VCaP (cell line): ENCODE measurements at regions not wholly inside any gene's neighbourhood (a gene's known extent, or its start where the extent isn't known, plus 50 kb on each side); places are given as distances from the start of the nearest gene placed in this dataset.
"Not testable (repeated sequence)": the region's sequence is repeated elsewhere in the genome, so short reads cannot be mapped to it uniquely, and the experiment has no call there.

ENCODE experiments used
- H3K27ac ChIP-seq: fragments of 450-650 bp; 2 replicates; pipeline ENCODE4 v1.5.1; 2017
- TF ChIP-seq, protein P1 (sequence below): fragments of 450-650 bp; conservative IDR thresholded peaks from 2 replicates; pipeline ENCODE4 v1.5.1; 2017; ENCODE audit warnings: mild to moderate bottlenecking, moderate library complexity

- no peak overlapping the region for H3K27ac ChIP-seq
- TF ChIP-seq, protein P1, sequence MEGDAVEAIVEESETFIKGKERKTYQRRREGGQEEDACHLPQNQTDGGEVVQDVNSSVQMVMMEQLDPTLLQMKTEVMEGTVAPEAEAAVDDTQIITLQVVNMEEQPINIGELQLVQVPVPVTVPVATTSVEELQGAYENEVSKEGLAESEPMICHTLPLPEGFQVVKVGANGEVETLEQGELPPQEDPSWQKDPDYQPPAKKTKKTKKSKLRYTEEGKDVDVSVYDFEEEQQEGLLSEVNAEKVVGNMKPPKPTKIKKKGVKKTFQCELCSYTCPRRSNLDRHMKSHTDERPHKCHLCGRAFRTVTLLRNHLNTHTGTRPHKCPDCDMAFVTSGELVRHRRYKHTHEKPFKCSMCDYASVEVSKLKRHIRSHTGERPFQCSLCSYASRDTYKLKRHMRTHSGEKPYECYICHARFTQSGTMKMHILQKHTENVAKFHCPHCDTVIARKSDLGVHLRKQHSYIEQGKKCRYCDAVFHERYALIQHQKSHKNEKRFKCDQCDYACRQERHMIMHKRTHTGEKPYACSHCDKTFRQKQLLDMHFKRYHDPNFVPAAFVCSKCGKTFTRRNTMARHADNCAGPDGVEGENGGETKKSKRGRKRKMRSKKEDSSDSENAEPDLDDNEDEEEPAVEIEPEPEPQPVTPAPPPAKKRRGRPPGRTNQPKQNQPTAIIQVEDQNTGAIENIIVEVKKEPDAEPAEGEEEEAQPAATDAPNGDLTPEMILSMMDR: no peak
Observed at GRCh38 chr14:37797675-37798074, 202.2 kb downstream of the TTC6 start.

DNA sequence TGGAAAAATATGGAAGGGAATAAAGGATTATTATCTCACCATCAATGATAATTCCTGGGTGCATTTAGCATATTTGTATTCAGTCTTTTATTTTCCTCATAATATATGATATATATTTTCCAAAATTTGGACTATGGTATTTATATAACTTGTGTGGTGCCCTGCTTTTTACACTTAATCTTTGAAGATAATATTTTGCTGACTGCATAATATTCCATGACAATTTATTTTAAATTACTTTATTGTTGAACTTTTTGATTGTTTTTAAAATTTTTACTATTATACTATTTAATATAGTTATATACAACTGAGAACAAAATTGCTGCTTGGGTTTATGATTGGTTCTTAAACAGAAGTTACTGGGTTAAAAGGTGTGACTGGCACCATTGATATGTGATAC, 212.3 kb downstream of the TTC6 start:
- TF ChIP-seq, protein P1: no peak
- H3K27ac ChIP-seq: no peak overlapping the region

DNA sequence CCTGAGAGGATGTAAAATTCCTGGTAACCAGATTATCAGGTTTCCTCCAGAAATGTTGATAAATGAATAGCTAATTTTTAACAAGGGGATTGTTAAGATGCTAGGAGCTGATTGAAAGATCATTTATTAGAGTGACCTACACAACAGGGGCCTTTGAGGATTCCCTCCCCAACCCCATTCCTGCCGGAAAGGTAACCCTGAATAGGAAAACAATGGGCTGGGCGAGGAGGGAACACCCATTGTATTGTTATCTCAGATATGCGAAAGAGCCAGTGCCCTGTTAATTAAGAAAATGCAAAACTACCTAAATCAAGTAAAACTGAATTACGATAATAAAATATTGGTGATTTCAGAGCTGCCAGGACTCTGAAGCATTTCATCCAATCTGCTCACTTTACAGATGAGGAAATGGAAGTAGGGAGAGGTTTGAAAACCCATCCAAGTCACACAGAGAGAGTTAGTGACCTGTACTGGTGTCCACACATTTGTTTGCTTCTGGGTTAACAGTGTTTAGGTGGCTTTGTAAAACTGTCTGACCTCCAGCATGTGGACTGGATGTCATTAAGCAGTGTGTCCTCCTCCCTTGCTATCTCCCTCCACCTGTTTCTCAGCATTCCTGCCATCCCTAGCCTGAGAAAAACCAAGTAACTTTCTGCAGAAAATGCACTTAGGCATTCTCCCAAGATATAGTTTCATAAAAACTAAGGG, 214.8 kb downstream of the TTC6 start:
- TF ChIP-seq, protein P1: no peak
- H3K27ac ChIP-seq: peak overlapping the region; percentile 39; the same call in 1 of the 2 replicates

- TF ChIP-seq, protein P1: no peak
- H3K27ac ChIP-seq: no peak overlapping the region
Observed at GRCh38 chr14:37813732-37814131, 218.3 kb downstream of the TTC6 start.

- TF ChIP-seq, protein P1: no peak
- H3K27ac ChIP-seq: no peak overlapping the region
Observed at GRCh38 chr14:37816135-37816534, 220.7 kb downstream of the TTC6 start.

GRCh38 chr14:37816743-37817295, 221.4 kb downstream of the TTC6 start:
- H3K27ac ChIP-seq: no peak overlapping the region
- TF ChIP-seq, protein P1: no peak

DNA sequence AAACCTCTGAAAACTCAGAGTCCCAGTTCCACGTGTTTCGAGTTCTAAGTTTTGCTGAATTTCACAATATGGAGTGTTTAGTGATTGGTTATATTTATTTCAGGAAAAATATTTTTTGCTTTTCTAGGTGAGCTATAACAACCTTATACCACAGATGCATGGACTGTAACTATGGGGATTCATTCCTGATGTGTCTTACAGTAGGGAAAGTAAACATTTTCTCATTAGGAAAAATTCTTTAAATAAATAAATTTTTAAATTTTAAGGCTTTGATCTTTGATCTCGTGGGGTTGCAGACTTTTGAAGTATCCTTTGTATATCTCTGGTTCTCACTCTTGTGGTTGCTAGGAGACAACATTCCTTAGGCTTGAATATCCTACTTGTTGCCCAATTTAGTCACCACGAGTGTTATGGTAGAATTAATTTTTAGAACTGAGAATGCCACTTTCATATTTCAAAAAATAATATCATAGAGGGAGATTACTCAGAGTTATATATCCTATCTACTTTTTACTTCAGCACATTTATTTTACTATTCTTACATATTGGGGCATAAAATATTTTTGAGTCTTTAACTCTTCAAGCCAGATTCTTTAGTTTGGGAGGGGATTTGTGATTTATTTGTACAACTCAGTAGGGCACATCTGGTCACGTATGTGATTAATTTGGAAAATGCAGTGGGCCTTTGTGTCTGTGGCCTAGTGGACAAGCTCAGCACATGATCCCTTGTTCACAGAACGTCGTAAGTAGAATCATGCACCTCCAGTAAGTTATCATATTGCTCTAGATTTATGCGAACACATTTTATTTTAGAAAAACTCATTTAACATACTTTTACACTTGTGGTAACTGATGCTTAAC, 224.0 kb downstream of the TTC6 start:
- H3K27ac ChIP-seq: no peak overlapping the region
- TF ChIP-seq, protein P1: no peak

DNA sequence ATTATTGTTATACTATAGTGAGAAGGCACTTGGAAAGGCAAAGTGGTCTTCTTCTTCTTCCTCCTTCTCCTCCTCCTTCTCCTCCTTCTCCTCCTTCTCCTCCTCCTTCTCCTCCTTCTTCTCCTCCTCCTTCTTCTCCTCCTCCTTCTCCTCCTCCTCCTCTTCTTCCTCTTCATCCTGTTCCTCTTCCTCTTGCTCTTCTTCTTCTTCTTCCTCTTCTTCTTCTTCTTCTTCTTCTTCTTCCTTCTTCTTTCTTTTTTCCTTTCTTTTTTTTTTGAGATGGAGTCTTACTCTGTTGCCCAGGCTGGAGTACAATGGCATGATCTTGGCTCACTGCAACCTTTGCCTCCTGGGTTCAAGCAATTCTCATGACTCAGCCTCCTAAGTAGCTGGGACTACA, 225.4 kb downstream of the TTC6 start:
- H3K27ac ChIP-seq: not testable (repeated sequence)
